Astrocyte (in vitro differentiated cells and primary cell): ENCODE measurements at regions not wholly inside any gene's neighbourhood (a gene's known extent, or its start where the extent isn't known, plus 50 kb on each side); places are given as distances from the start of the nearest gene placed in this dataset.

Experiments
- DNase-seq: peaks from one replicate; pipeline ENCODE4 v3.0.0-alpha.2; 2010; ENCODE audit warnings: low read depth
- FAIRE-seq: peaks from 2 replicates; lab custom pipeline; 2011; peaks lifted over from hg19 to GRCh38; lab: Jason Lieb, UNC
- H2AFZ ChIP-seq: 2 replicates; pipeline ENCODE4 v1.6.0; 2012; ENCODE audit warnings: low read depth, low read length, inconsistent platforms
- H3K27ac ChIP-seq: 2 replicates; pipeline ENCODE4 v1.5.1; 2011; ENCODE audit warnings: low read depth, low read length, inconsistent platforms
- H3K27me3 ChIP-seq: 2 replicates; pipeline ENCODE4 v1.6.0; 2011; ENCODE audit warnings: low read length, inconsistent platforms; ENCODE audit not compliant: insufficient read depth
- H3K36me3 ChIP-seq: 2 replicates; pipeline ENCODE4 v1.5.1; 2011; ENCODE audit warnings: low read length, inconsistent platforms; ENCODE audit not compliant: insufficient read depth
- H3K4me1 ChIP-seq: 2 replicates; pipeline ENCODE4 v1.5.1; 2011; ENCODE audit warnings: low read length, inconsistent platforms; ENCODE audit not compliant: insufficient read depth
- H3K4me2 ChIP-seq: 2 replicates; pipeline ENCODE4 v1.6.0; 2012; ENCODE audit warnings: low read length, inconsistent platforms
- H3K4me3 ChIP-seq: 2 replicates; pipeline ENCODE4 v1.5.1; 2011; ENCODE audit warnings: low read depth, mild to moderate bottlenecking, low read length, inconsistent platforms; ENCODE audit not compliant: insufficient read depth
- H3K79me2 ChIP-seq: 2 replicates; pipeline ENCODE4 v1.6.0; 2012; ENCODE audit warnings: mild to moderate bottlenecking, low read length, inconsistent platforms; ENCODE audit not compliant: insufficient read depth
- H3K9ac ChIP-seq: 2 replicates; pipeline ENCODE4 v1.6.0; 2012; ENCODE audit warnings: mild to moderate bottlenecking, low read length, inconsistent platforms
- H3K9me3 ChIP-seq: 2 replicates; pipeline ENCODE4 v1.5.1; 2012; ENCODE audit warnings: low read depth, mild to moderate bottlenecking, low read length, inconsistent platforms; ENCODE audit not compliant: insufficient read depth
- H4K20me1 ChIP-seq: 2 replicates; pipeline ENCODE4 v1.6.0; 2012; ENCODE audit warnings: low read length, inconsistent platforms; ENCODE audit not compliant: insufficient read depth
- H3K27ac Mint-ChIP-seq: one replicate; pipeline ENCODE4 v1.8.0; 2021; ENCODE audit warnings: mild to moderate bottlenecking, mixed read lengths; ENCODE audit not compliant: unreplicated experiment
- H3K27me3 Mint-ChIP-seq: one replicate; pipeline ENCODE4 v1.8.0; 2021; ENCODE audit warnings: low read depth, mixed read lengths; ENCODE audit not compliant: unreplicated experiment
- H3K36me3 Mint-ChIP-seq: one replicate; pipeline ENCODE4 v1.8.0; 2021; ENCODE audit warnings: low read depth, mixed read lengths; ENCODE audit not compliant: unreplicated experiment
- H3K4me1 Mint-ChIP-seq: one replicate; pipeline ENCODE4 v1.8.0; 2021; ENCODE audit warnings: low read depth, mixed read lengths; ENCODE audit not compliant: unreplicated experiment
- H3K4me3 Mint-ChIP-seq: one replicate; pipeline ENCODE4 v1.8.0; 2021; ENCODE audit warnings: mild to moderate bottlenecking, moderate library complexity, mixed read lengths; ENCODE audit not compliant: unreplicated experiment
- H3K9me3 Mint-ChIP-seq: one replicate; pipeline ENCODE4 v1.8.0; 2021; ENCODE audit warnings: mild to moderate bottlenecking, mixed read lengths; ENCODE audit not compliant: unreplicated experiment
- CTCF ChIP-seq: IDR thresholded peaks from 2 replicates; pipeline ENCODE4 v1.5.1; 2011; ENCODE audit warnings: low read depth, mild to moderate bottlenecking, inconsistent platforms, low read length, moderate library complexity; ENCODE audit not compliant: insufficient read depth
- EZH2 ChIP-seq: IDR thresholded peaks from 2 replicates; pipeline ENCODE4 v1.6.1; 2012; ENCODE audit warnings: mild to moderate bottlenecking, low read length, inconsistent platforms; ENCODE audit not compliant: insufficient read depth

GRCh38 chr13:34748073-34748472, 194.0 kb upstream of the NBEA start:
- no peak overlapping the region for H3K27ac ChIP-seq
- Mint-ChIP-seq H3K4me3 (no peak overlapping the region), H3K27me3 (peaks cover 2% of the 10 kb centered on the region), H3K4me1 (peaks cover 7% of the 10 kb centered on the region), H3K36me3 (no peaks in the 10 kb centered on the region), H3K9me3 (peaks cover 1% of the 10 kb centered on the region), H3K27ac (no peak overlapping the region)
- no peak overlapping the region for H2AFZ ChIP-seq
- no peaks in the 10 kb centered on the region for H3K4me1 ChIP-seq
- H3K4me2 ChIP-seq, result peak overlapping the region; percentile 20
- H3K9me3 ChIP-seq, result no peaks in the 10 kb centered on the region
- FAIRE-seq (no peak), DNase-seq (peak; percentile 92)
- no peak overlapping the region for H3K9ac ChIP-seq
- H3K79me2 ChIP-seq, result no peaks in the 10 kb centered on the region
- TF ChIP-seq CTCF (no peak), EZH2 (no peak)
- no peaks in the 10 kb centered on the region for H4K20me1 ChIP-seq
- no peaks in the 10 kb centered on the region for H3K27me3 ChIP-seq
- H3K4me3 ChIP-seq, result no peak overlapping the region
- no peaks in the 10 kb centered on the region for H3K36me3 ChIP-seq

GRCh38 chr13:34748596-34748995, 193.5 kb upstream of the NBEA start:
- Histone ChIP-seq H3K79me2 (no peaks in the 10 kb centered on the region), H3K4me2 (peak overlapping the region; percentile 20), H3K27ac (no peak overlapping the region), H2AFZ (no peak overlapping the region), H3K36me3 (no peaks in the 10 kb centered on the region), H3K9ac (no peak overlapping the region), H3K4me1 (no peaks in the 10 kb centered on the region), H3K9me3 (no peaks in the 10 kb centered on the region), H4K20me1 (no peaks in the 10 kb centered on the region), H3K4me3 (no peak overlapping the region), H3K27me3 (no peaks in the 10 kb centered on the region)
- peaks cover 1% of the 10 kb centered on the region for H3K9me3 Mint-ChIP-seq
- DNase-seq (peak; percentile 72), FAIRE-seq (no peak)
- no peaks in the 10 kb centered on the region for H3K36me3 Mint-ChIP-seq
- H3K4me3 Mint-ChIP-seq, result no peak overlapping the region
- no peak for TF ChIP-seq EZH2
- no peak for TF ChIP-seq CTCF
- H3K4me1 Mint-ChIP-seq, result peaks cover 7% of the 10 kb centered on the region
- peaks cover 2% of the 10 kb centered on the region for H3K27me3 Mint-ChIP-seq
- no peak overlapping the region for H3K27ac Mint-ChIP-seq

GRCh38 chr13:34749046-34749445, 193.0 kb upstream of the NBEA start:
- TF ChIP-seq CTCF (no peak), EZH2 (no peak)
- Histone ChIP-seq H3K79me2 (no peaks in the 10 kb centered on the region), H4K20me1 (no peaks in the 10 kb centered on the region), H3K27ac (no peak overlapping the region), H3K27me3 (no peaks in the 10 kb centered on the region), H3K4me1 (no peaks in the 10 kb centered on the region), H3K4me2 (no peak overlapping the region), H3K4me3 (no peak overlapping the region), H3K9me3 (no peaks in the 10 kb centered on the region), H3K36me3 (no peaks in the 10 kb centered on the region), H2AFZ (no peak overlapping the region), H3K9ac (no peak overlapping the region)
- no peak for FAIRE-seq
- Mint-ChIP-seq H3K4me3 (no peak overlapping the region), H3K27ac (no peak overlapping the region), H3K36me3 (no peaks in the 10 kb centered on the region), H3K27me3 (peaks cover 2% of the 10 kb centered on the region), H3K4me1 (peaks cover 7% of the 10 kb centered on the region), H3K9me3 (peaks cover 1% of the 10 kb centered on the region)
- DNase-seq, result no peak
